Large intestine (tissue), 3 donors: ENCODE measurements at regions not wholly inside any gene's neighbourhood (a gene's known extent, or its start where the extent isn't known, plus 50 kb on each side); places are given as distances from the start of the nearest gene placed in this dataset.

ENCODE experiments used
- DNase-seq, 2 donors: peaks; one replicate each; pipeline versions ENCODE4 v3.0.0 to v3.0.0-alpha.2; 2013
- H3K27ac ChIP-seq: one replicate; pipeline ENCODE4 v1.5.1; 2013; ENCODE audit warnings: low read length
- H3K27me3 ChIP-seq: 2 replicates; pipeline ENCODE4 v1.6.1; 2013; ENCODE audit warnings: low read length; ENCODE audit not compliant: control insufficient read depth, insufficient read depth
- H3K36me3 ChIP-seq: 2 replicates; pipeline ENCODE4 v1.6.1; 2013; ENCODE audit warnings: low read length; ENCODE audit not compliant: control insufficient read depth, insufficient read depth
- H3K4me1 ChIP-seq: one replicate; pipeline ENCODE4 v1.6.1; 2013; ENCODE audit warnings: low read length; ENCODE audit not compliant: control insufficient read depth, insufficient read depth
- H3K4me3 ChIP-seq: one replicate; pipeline ENCODE4 v1.5.1; 2013; ENCODE audit warnings: low read length
- H3K9me3 ChIP-seq: one replicate; pipeline ENCODE4 v1.6.1; 2013; ENCODE audit warnings: mild to moderate bottlenecking, low read depth, low read length, moderate library complexity; ENCODE audit not compliant: control insufficient read depth
- WGBS: methylation state at CpG from one replicate; pipeline ENCODE4 v1.1.5; 2013; ENCODE audit warnings: low lambda C conversion rate; ENCODE audit not compliant: insufficient coverage; 5-methylcytosine and 5-hydroxymethylcytosine counted together

- DNase-seq, result no peak
- WGBS, result 48% methylated on average over 6 of the region's 10 CpGs
Measured at GRCh38 chr17:10992106-10992880, 154.4 kb upstream of the PIRT start.

DNA sequence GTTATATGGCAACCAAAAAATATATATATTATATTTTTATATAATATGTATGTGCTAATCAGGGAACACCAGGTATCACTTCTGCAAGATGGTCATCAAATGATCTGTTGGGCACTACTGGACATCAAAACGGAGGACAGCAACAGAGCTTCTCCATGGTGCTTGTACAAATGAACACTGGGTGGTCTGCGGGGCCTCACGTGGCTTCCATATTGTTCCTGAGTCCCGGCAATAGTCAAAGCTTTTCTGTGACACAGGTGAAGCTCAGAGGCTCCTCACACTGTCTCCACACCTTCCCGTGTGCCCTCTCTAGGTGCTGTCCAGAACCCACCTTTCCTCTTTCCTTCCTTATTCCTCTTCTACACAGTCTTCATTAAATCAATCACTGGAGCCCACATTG, 149.9 kb upstream of the PIRT start:
- no CpG with 5 or more reads among the region's 5 CpGs for WGBS
- no peak for DNase-seq
- no peaks in the 10 kb centered on the region for H3K27me3 ChIP-seq
- no peak overlapping the region for H3K27ac ChIP-seq
- H3K4me3 ChIP-seq, result no peak overlapping the region
- H3K9me3 ChIP-seq, result no peaks in the 10 kb centered on the region
- no peaks in the 10 kb centered on the region for H3K36me3 ChIP-seq
- H3K4me1 ChIP-seq, result no peaks in the 10 kb centered on the region

More at GRCh38 chr17:10992106-10992880, 154.4 kb upstream of the PIRT start:
- H3K27ac ChIP-seq, result no peak overlapping the region
- no peaks in the 10 kb centered on the region for H3K27me3 ChIP-seq
- H3K4me1 ChIP-seq, result no peaks in the 10 kb centered on the region
- H3K36me3 ChIP-seq, result no peaks in the 10 kb centered on the region
- no peaks in the 10 kb centered on the region for H3K9me3 ChIP-seq
- H3K4me3 ChIP-seq, result no peak overlapping the region

DNA sequence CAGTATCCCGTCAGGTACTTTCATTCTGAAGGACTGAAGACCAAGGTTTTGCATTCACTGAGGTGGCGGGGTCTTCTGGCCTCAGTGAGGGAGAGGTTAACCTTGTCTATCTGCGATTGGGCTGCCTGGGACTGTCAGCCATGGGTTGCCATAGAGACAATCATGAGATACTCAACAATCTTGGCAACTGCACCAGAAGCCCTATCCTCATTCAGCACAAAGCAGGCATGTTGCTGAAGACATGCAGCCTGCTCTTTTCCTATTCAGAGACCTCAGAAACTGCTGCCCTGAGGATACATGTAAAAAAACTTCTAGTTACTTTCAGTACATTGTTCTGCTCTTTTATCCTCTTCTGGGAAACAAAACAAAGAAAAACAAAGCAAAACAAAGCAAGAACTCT, 146.3 kb upstream of the PIRT start:
- WGBS, result no CpG with 5 or more reads among the region's 3 CpGs
- H3K4me1 ChIP-seq, result no peaks in the 10 kb centered on the region
- no peak overlapping the region for H3K4me3 ChIP-seq
- no peaks in the 10 kb centered on the region for H3K36me3 ChIP-seq
- DNase-seq, result no peak
- H3K27me3 ChIP-seq, result no peaks in the 10 kb centered on the region
- no peaks in the 10 kb centered on the region for H3K9me3 ChIP-seq
- H3K27ac ChIP-seq, result no peak overlapping the region

DNA sequence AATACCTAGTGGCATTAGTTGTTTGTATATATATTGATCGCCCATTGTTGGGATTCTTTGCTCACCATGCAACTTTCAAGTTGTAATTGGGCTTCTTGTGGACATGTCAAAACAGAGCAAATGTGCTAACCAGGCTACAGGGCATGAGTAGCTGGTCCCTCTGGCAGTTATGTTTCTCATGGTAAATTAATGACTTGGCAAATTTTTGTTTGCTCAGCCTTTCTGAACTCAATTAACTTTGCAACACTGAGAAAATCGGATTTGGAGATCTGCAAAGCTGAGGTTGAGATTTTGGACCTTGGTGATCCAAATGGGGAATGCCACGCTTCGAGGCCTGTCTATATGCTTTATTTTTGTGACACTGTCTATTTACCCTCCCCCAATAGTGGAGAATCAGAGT, 138.5 kb upstream of the PIRT start:
- WGBS, result no CpG with 5 or more reads among the region's 4 CpGs
- H3K36me3 ChIP-seq, result no peaks in the 10 kb centered on the region
- no peaks in the 10 kb centered on the region for H3K27me3 ChIP-seq
- no peaks in the 10 kb centered on the region for H3K4me1 ChIP-seq
- no peak overlapping the region for H3K4me3 ChIP-seq
- H3K9me3 ChIP-seq, result no peaks in the 10 kb centered on the region
- DNase-seq, result no peak
- no peak overlapping the region for H3K27ac ChIP-seq

DNA sequence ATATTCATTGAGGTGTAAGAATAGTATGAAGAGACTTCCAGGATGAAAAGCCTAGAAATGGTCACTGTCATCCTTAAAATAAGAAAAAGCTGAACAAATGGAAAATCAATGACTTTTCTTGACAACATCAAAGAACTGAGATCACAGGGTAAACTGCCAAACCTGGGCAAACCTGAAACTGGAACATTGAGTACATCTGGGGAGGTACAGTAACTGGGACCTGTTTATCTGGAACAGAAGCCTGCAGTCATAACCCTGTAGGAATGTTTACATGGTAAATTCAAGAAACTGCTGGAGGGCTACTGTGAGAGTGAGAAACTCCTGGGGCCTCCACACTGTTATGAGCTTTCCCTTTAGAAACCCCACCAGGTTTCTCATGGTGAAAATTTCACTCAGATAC, 130.1 kb upstream of the PIRT start:
- Histone ChIP-seq H3K27ac (no peak overlapping the region), H3K27me3 (no peaks in the 10 kb centered on the region), H3K36me3 (no peaks in the 10 kb centered on the region), H3K4me3 (no peak overlapping the region), H3K4me1 (no peaks in the 10 kb centered on the region), H3K9me3 (no peaks in the 10 kb centered on the region)
- DNase-seq, result no peak

DNA sequence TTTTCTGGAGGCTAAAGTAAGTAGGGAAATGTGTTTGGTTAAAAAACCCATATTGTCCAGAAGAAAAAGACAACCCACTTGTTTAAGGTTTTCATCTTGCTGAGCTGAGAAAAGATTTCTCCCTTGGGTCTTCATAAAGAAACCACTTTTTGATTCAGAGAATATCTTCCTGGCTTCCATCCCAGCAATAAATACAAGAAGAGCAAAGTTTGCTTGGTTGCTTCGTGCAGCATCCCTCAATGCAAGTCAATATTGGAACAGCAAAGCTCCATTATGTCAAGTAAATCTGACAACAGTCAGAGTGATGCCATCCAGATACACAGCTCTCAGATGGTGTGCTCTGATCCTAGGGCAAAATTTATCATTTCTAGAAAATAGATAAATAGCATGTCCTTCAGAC, 118.9 kb upstream of the PIRT start:
- H3K4me1 ChIP-seq, result no peaks in the 10 kb centered on the region
- H3K27ac ChIP-seq, result no peak overlapping the region
- H3K4me3 ChIP-seq, result no peak overlapping the region
- no peaks in the 10 kb centered on the region for H3K27me3 ChIP-seq
- no peaks in the 10 kb centered on the region for H3K9me3 ChIP-seq
- WGBS, result no CpG with 5 or more reads among the region's 1 CpG
- H3K36me3 ChIP-seq, result no peaks in the 10 kb centered on the region
- DNase-seq, result no peak

DNA sequence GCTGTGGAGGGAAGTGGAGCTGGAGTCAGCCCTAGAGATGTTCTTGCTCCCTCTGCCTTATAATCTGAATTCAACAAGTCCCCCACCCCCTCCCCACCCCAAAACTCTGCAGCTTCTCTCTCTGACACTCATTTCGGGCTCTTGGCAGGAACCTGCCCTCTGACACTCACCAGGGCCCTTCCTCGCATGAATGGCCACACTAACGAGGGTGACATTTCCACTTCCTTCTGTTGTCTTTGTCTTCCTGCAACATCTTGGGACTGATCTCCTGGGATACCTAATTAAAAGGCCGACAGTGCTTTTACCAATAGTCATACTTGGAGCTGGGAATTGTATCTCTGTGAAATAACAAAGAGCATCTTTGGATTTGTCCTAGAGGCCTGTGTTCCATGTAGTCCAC, 106.9 kb upstream of the PIRT start:
- Histone ChIP-seq H3K27me3 (no peaks in the 10 kb centered on the region), H3K36me3 (no peaks in the 10 kb centered on the region), H3K4me3 (no peak overlapping the region), H3K9me3 (no peaks in the 10 kb centered on the region), H3K27ac (no peak overlapping the region), H3K4me1 (no peaks in the 10 kb centered on the region)
- no peak for DNase-seq
- WGBS, result 100% methylated on average over 1 of the region's 4 CpGs

- WGBS, result 20% methylated on average over 1 of the region's 7 CpGs
Measured at GRCh38 chr17:10936931-10937330, 99.0 kb upstream of the PIRT start.

GRCh38 chr17:10932938-10933337, 95.1 kb upstream of the PIRT start:
- no CpG with 5 or more reads among the region's 4 CpGs for WGBS
- Histone ChIP-seq H3K4me1 (no peaks in the 10 kb centered on the region), H3K27ac (no peak overlapping the region), H3K36me3 (no peaks in the 10 kb centered on the region), H3K9me3 (no peaks in the 10 kb centered on the region), H3K27me3 (no peaks in the 10 kb centered on the region), H3K4me3 (no peak overlapping the region)
- DNase-seq, result no peak

More at GRCh38 chr17:10936931-10937330, 99.0 kb upstream of the PIRT start:
- H3K27ac ChIP-seq, result no peak overlapping the region
- no peaks in the 10 kb centered on the region for H3K9me3 ChIP-seq
- no peaks in the 10 kb centered on the region for H3K4me1 ChIP-seq
- no peak overlapping the region for H3K4me3 ChIP-seq
- no peaks in the 10 kb centered on the region for H3K27me3 ChIP-seq
- no peaks in the 10 kb centered on the region for H3K36me3 ChIP-seq
- DNase-seq, result no peak

DNA sequence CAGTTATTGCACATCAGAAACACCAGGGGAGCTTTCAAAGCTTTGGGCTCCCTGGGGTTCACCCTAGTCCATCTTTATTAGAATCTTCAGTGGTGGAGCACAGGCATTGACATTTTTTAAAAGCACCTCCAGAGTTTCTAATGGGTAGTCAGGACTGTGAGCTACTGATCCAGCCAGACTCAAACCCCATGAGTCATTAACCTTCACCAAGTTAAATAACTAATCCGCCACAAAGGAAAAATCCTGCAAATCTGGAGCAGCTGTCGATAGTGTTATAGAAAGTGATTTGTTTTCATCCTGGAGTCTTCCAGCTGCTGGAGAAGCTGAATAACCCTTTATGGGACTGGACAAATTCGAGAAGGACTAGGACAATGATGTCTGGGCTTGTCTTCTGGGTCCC, 93.2 kb upstream of the PIRT start:
- no CpG with 5 or more reads among the region's 3 CpGs for WGBS
- DNase-seq, result no peak
- no peak overlapping the region for H3K4me3 ChIP-seq
- H3K27me3 ChIP-seq, result no peaks in the 10 kb centered on the region
- no peak overlapping the region for H3K27ac ChIP-seq
- H3K4me1 ChIP-seq, result no peaks in the 10 kb centered on the region
- no peaks in the 10 kb centered on the region for H3K36me3 ChIP-seq
- no peaks in the 10 kb centered on the region for H3K9me3 ChIP-seq

DNA sequence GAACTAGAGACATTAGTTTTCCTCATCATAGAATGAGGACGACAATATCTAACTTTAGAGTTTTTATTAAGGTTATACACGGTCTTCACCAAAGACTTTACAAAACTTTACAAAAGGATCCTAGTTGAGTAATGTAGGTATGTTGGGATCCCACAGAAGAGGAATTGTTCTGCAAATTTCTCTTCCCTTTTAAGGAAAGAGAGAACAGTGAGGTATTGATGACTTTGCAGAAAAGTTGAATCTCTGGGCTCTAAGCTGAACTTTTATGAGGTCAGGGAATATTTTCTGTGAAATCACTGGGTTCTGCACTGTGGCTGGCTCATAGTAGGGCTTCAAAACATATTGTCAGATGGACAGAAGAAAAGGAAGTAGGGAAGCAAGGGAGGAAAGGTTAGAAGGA, 89.8 kb upstream of the PIRT start:
- WGBS, result 100% methylated on average over 1 of the region's 2 CpGs
- Histone ChIP-seq H3K4me1 (no peaks in the 10 kb centered on the region), H3K27me3 (no peaks in the 10 kb centered on the region), H3K27ac (no peak overlapping the region), H3K9me3 (no peaks in the 10 kb centered on the region), H3K36me3 (no peaks in the 10 kb centered on the region), H3K4me3 (no peak overlapping the region)
- no peak for DNase-seq
